Sigmoid colon (tissue), 3 donors: ENCODE measurements at regions not wholly inside any gene's neighbourhood (a gene's known extent, or its start where the extent isn't known, plus 50 kb on each side); places are given as distances from the start of the nearest gene placed in this dataset.

ENCODE experiments used
- CTCF ChIP-seq, 4 experiments: fragments of 450-650 bp in 3 of 4; fragments of 200-600 bp in 1 of 4; IDR thresholded peaks; one replicate each; pipeline ENCODE4 v1.5.1; 2016 to 2019; ENCODE audit warnings: antibody characterized with exemption in 4 of 4, mild to moderate bottlenecking in 3 of 4, moderate library complexity in 2 of 4
- POLR2A ChIP-seq, 2 donors: fragments of 450-650 bp; IDR thresholded peaks; one replicate each; pipeline ENCODE4 v1.6.1; 2016; ENCODE audit warnings: antibody characterized with exemption in 2 of 2, mild to moderate bottlenecking in 2 of 2, moderate library complexity in 2 of 2

- TF ChIP-seq POLR2A (IDR thresholded peaks at IDR 0.05) = no peak
- no peak for TF ChIP-seq CTCF (IDR thresholded peaks at IDR 0.05)
Measured at GRCh38 chr2:14285812-14286211, 346.7 kb upstream of the LRATD1 start.
